PC-9 (cell line): ENCODE measurements at regions not wholly inside any gene's neighbourhood (a gene's known extent, or its start where the extent isn't known, plus 50 kb on each side); places are given as distances from the start of the nearest gene placed in this dataset.

Experiments
- CTCF ChIP-seq: fragments of 200-600 bp; sonication (generic); conservative IDR thresholded peaks from 2 replicates; pipeline ENCODE4 v1.6.1; 2017; ENCODE audit warnings: mixed run types, antibody characterized with exemption, mild to moderate bottlenecking, moderate library complexity
- EZH2 ChIP-seq: fragments of 200-600 bp; sonication (generic); IDR thresholded peaks from 2 replicates; pipeline ENCODE4 v1.8.0; 2017; ENCODE audit warnings: antibody characterized with exemption, low read depth

- TF ChIP-seq CTCF, result no peak
- no peak for TF ChIP-seq EZH2
These were observed 165.0 kb downstream of the ADAMTS15 start for GRCh38 chr11:130613396-130613795.
